ENCODE measurements at regions not wholly inside any gene's neighbourhood (a gene's known extent, or its start where the extent isn't known, plus 50 kb on each side); places are given as distances from the start of the nearest gene placed in this dataset.

DNA sequence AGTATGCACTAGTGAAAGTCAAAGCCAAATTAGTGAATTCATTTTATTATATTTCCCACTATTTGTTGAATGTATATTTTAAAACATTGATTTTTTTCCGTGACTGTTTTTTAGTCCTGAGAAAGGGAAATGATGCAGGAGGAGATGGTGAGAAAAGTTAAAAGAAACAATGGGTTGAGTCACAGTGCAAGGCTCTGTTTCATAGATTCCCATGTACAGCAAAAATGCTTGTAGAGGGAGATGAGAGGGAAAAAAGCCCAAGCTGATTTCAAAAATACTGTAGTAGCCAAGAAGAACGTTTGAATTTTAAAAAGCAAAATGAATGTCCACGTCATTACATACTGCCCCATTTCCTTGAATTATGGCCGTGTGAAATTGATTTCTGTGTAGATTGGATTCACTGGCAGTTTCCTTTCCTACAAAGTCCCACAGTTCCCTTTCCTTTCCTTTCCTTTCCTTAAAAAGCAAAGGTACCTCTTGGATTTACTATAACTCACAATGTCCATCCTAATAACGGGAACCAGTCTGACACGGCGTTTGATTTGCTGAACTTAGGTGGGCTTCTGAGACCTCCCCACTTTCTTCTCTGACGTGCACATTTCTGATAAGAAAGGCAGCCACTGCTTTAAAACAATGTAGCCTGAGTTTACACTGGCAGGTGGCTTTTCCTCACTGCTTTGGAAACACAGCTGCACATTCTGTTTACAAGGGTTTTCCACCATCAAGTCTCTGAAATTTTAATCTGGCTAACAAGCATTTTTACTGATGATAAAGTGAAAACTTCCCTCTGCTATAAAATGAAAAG lies 63.7 kb downstream of the SPCS3 start:
- DNase-seq = peak; percentile 20

GRCh38 chr4:176385601-176386000 lies 65.8 kb downstream of the SPCS3 start:
- DNase-seq = no peak

DNA sequence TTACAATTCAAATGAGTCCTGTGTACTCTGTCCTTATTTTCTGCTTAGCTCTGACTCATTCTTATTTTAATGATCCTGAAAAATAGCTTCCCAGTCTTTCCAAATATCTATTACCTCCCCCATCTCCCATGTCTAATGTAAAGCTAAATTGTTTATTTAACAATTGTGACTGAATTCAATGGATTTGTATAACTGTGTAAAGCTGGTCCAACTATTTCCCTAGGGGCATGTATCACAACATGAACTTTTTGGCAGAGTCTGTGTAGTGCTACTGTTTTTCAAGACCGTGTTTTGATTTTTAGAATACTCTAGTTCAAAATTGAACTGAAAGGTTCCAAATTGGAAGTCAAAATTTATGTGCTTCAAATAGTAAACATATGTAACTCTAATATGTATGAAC lies 67.8 kb downstream of the SPCS3 start:
- peak; percentile 3 for DNase-seq

DNA sequence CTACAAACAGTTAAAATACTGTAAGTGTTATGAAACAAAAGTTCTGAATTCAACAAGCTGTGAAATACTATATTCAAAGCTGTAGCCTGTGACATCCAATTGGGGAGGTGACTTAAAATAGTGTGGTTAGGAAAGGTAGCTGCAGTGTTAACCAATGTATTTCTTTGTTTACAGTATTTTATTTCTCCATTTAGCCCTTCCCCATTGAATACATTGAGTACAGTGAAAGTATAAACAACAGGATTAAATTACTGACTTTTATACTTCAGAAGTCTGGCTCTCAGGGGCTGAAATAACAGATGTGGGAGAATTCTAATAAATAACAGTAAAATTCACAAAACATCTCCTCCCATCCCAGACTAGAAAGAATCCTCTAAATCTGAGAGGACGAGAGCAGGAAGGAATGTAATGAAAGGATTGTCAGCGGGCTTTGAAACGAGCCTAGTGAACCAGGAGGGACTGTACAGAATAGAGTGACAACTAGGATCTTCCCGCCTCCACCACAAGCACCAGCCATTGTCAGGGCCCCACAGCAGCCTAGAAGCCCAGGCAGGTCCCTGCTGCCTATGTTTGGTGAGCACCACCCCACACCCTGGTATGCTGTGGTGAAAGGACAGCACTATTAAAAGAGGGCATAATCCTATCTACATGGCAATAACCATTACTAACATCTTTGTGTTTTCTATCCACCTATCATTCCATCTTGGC lies 73.7 kb downstream of the SPCS3 start:
- peak; percentile 19 for DNase-seq

GRCh38 chr4:176400816-176401461 lies 81.2 kb downstream of the SPCS3 start:
- peak; percentile 71 for DNase-seq

DNA sequence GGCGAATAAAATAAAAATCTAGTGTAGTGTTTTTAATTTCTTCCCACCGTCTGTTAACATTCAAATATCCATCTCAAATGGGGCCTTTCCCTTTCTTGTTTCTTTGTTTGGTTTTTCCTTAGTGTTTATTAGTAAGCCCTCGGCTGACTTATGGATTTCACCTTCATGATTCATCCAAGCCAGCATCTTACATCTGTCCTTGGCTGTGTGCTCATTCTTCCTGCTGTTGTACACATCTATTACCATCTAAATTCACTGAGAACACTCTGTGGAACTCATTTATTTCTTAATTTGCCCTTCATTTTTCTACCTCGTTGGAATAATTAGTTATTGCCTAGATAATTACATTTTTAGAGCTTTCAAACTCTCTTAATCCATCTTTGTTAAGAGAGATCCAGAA lies 84.9 kb downstream of the SPCS3 start:
- peak; percentile 75 for DNase-seq

DNA sequence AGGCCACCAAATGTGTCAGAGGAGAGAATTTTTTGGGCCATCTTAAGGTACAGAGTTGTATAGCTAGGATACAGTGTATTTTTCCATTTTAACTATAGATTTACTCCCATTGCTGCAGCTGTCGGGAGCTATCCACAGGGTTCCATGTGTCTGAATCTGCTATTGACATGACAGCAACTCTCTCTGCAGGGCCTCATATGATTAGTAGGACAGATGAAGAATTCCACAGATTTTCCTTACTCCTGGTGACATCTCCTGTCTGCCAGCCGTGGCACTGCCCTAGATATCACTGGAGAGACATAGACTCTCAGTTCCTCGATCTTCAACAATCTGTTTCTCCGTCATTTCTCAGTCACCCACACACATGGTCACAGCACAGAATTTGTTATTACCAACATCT lies 86.5 kb downstream of the SPCS3 start:
- DNase-seq = no peak

DNA sequence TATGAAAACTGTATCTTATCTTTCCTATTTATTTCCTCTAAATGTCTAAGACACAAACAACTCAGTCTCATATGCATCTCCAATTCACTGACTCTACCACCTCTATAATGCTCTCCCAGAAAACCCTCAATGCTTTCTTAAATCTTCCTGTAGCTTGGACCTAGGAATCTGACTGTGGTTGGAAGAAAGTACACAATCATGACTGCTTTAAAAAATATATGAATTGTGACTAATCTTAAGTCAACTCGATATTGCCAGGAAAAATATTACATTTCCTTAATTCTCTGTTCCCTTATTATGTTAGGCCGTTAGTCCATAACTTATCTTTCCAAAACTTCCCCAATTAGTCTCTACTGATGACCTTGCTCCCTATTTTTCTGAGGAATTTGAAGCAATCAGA lies 87.0 kb downstream of the SPCS3 start:
- no peak for DNase-seq

DNA sequence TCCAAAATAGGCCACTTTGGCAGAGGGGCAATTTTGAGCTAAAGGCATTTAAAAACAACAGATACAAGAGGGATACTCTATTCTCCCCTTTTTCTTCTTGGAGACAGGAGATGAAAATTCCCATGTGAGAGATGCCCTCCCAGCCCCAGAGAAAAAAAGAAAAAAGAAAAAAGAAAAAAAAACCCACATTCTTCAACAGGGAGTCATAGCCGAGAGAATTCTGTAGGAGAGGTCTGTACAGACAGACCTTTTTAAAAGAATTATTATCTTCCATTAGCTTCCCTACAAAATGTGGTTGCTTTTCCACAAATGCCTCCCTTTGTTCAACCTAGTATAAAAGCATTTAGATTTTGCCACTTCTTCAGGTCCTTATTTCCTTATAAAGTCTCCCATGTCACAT lies 89.9 kb downstream of the SPCS3 start:
- DNase-seq = no peak

- DNase-seq = no peak
Observed at GRCh38 chr4:176413171-176413570, 93.4 kb downstream of the SPCS3 start.

DNA sequence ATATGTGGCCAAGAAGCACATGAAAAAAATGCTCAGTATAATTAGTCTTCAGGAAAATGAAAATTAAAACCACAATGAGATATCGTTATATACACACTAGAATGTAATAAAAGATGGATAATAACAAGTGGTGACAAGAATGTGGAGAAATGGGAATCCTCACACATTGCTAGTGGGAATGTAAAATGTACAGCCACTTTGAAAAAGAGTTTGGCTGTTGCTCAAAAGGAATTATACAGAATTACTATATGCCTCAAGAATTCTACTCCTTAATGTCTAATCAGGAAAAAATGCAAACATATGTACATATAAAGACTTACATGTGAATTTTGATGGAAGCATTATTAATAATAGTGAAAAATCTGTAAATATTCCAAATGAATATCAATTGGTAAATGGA lies 102.2 kb downstream of the SPCS3 start:
- peak; percentile 37 for DNase-seq

- no peak for DNase-seq
Observed at GRCh38 chr4:176422511-176422910, 102.7 kb downstream of the SPCS3 start.

DNA sequence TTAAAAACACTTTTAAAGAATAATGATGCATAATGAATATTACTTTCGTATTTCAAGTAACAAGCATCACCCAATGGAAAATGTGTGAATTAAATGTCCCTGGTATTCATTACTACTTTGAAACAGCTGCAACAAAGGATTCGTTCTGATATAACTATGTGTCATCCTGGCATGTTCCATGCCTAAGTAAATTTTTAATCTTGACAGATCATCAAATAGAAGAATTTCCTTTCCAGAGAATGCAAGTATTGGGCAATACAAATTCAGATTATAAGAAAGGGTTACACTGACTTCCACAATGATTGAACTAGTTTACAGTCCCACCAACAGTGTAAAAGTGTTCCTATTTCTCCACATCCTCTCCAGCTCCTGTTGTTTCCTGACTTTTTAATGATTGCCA lies 105.3 kb downstream of the SPCS3 start:
- DNase-seq = peak; percentile 49

DNA sequence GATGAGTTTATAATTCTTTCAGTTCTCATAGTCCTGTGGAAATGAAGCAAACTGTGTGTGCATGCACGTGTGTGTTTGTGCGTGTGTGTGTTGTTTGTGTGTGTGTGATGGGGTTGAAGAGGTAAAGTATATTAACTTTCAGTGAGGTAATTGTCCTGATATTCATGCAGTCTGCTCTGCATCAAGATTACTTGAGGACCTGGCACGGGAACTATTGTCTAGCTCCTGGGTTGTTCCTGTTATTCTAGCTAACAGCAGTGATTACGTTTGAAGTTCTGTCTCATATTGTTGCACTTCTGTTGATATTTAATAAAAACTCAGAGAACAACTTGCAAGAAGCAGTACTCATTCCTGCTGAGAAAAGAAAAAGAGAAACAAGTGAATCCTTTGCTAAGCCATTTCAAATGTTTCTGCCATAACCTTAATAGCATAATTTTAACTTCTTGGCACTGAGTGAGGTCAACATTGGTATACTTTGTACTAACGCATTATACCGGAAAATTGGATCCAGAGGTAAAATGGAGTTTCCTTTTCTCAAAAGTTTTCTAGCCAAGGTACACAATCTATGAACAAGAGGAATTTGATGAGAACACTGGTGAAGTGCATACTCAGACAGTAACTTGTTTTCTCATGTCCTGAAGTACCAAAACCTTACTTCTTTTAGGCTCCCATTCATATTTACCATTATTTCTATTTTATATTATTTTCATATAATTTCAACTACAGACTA lies 113.2 kb downstream of the SPCS3 start:
- no peak for DNase-seq

GRCh38 chr4:176433983-176434382 lies 114.2 kb downstream of the SPCS3 start:
- peak; percentile 44 for DNase-seq

- DNase-seq = no peak
Observed at GRCh38 chr4:176435901-176436292, 116.1 kb downstream of the SPCS3 start.

DNA sequence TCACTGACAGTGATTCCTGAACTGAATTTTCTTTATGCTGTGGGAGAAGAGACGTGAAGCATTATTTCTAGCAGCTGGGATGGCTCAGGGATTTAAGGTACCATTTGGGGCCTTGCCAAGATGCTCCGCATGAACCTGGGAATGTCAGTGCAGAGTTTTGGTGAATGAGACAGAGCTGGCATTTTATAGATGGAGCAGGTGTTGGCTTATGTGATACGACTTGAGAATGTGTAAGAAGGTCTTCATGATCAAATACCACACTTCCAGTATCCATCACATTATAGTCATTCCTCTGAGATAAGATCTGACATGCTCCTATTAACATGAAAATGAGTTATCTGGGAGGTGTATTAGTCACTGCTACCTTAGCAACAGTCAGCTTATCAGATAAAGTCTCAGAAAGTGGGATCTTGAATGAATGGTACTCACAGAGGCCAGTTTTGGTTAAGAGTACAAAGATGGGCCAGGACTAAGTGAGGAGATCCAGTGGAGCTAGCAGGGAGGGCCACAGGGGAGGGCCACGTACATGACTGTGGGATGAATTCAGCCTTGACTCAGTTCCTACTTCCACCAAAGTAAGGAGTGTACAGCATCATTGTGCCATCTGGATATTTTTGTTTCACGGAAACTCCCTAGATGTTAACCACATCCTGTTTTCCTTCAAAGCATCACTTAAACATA lies 116.7 kb downstream of the SPCS3 start:
- peak; percentile 86 for DNase-seq

- no peak for DNase-seq
Observed at GRCh38 chr4:176437756-176438155, 118.0 kb downstream of the SPCS3 start.

DNA sequence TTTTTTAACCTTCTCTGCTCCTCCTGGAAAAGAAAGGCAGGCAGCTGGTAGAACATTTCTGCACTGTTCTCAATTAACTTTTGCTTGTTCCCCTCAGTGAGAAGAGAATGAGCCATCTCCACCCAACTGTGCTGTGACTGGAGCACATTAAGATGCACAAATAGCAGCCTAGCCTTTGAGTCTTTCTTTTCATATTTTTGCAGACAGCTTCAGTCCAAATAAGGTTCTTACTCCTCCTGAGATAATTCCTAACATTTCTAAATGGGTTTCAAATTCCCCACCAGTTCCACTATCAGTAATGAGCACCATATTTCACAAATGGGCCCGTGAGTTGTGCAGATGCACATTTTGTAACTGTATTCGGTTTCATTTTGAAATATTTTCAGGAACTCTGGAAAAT lies 118.6 kb downstream of the SPCS3 start:
- DNase-seq = no peak

GRCh38 chr4:176439611-176440010 lies 119.8 kb downstream of the SPCS3 start:
- DNase-seq = no peak

GRCh38 chr4:176440698-176441097 lies 120.9 kb downstream of the SPCS3 start:
- DNase-seq = no peak

- no peak for DNase-seq
Observed at GRCh38 chr4:176441594-176441993, 121.8 kb downstream of the SPCS3 start.

DNA sequence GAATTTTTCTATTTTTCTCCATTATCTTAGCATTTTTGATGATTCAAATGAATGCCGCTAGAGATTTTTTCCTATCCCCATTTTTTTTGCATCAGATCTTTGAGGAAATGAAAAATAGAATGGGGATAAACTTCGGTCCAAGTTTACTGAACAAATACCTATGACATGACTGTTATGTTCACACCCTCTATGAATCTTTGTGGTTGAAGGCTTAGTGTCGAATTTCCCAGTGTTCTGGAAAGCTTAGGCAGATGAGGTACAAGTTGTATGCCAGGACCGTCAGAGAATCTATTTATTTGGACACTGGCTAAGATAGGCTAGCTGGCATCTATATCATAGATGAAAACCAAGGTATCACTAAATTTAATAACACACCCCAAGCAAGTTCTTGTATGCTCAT lies 123.4 kb downstream of the SPCS3 start:
- DNase-seq = peak; percentile 92

Data from HCEC 1CT (cell line).